Lung (tissue), 11 donors: ENCODE measurements at regions not wholly inside any gene's neighbourhood (a gene's known extent, or its start where the extent isn't known, plus 50 kb on each side); places are given as distances from the start of the nearest gene placed in this dataset.
"Not testable (repeated sequence)": the region's sequence is repeated elsewhere in the genome, so short reads cannot be mapped to it uniquely, and the experiment has no call there.

Experiments used
- ATAC-seq: fragments of 200-7000 bp; cut with Tn5 transposase; one replicate; pipeline ENCODE4 v1.9.1; 2020; ENCODE audit warnings: moderate number of reproducible peaks; ENCODE audit not compliant: insufficient read depth, low FRiP score
- DNase-seq, 3 donors: peaks; one replicate each; pipeline ENCODE4 v3.0.0-alpha.2; 2013 to 2017
- H3K27ac ChIP-seq, 2 donors: one replicate each; pipeline ENCODE4 v1.5.1; 2013; ENCODE audit warnings: mild to moderate bottlenecking in 2 of 2, moderate library complexity in 2 of 2, control low read depth in 1 of 2, inconsistent platforms in 1 of 2, low read depth in 1 of 2, low read length in 1 of 2
- H3K27me3 ChIP-seq, 3 donors: one replicate each; pipeline ENCODE4 v1.5.1; 2013; ENCODE audit warnings: low read length in 2 of 3; ENCODE audit not compliant: control insufficient read depth in 3 of 3, insufficient read depth in 3 of 3
- H3K36me3 ChIP-seq, 4 donors: one replicate each; pipeline ENCODE4 v1.5.1; 2013; ENCODE audit warnings: low read length in 4 of 4, mild to moderate bottlenecking in 1 of 4, moderate library complexity in 1 of 4; ENCODE audit not compliant: control insufficient read depth in 4 of 4, insufficient read depth in 4 of 4
- H3K4me1 ChIP-seq, 5 donors: one replicate each; pipeline ENCODE4 v1.5.1; 2013; ENCODE audit warnings: low read length in 5 of 5, mild to moderate bottlenecking in 2 of 5, moderate library complexity in 1 of 5; ENCODE audit not compliant: control insufficient read depth in 5 of 5, insufficient read depth in 5 of 5
- H3K4me3 ChIP-seq: one replicate; pipeline ENCODE4 v1.5.1; 2013; ENCODE audit warnings: mild to moderate bottlenecking, control low read depth, moderate library complexity
- H3K9ac ChIP-seq, 2 donors: one replicate each; pipeline ENCODE4 v1.5.1; 2013; ENCODE audit warnings: low read length in 2 of 2, control low read depth in 1 of 2; ENCODE audit not compliant: insufficient read depth in 1 of 2
- H3K9me3 ChIP-seq, 4 donors: one replicate each; pipeline ENCODE4 v1.5.1; 2013; ENCODE audit warnings: low read length in 3 of 4, mild to moderate bottlenecking in 1 of 4, moderate library complexity in 1 of 4; ENCODE audit not compliant: control insufficient read depth in 4 of 4, insufficient read depth in 3 of 4
- WGBS, 2 donors: extraction: QIAGEN DNeasy Blood & Tissue Kit; methylation state at CpG; one replicate each; pipeline ENCODE4 v1.1.7; 2013; 5-methylcytosine and 5-hydroxymethylcytosine counted together
- TF ChIP-seq, protein P1 (sequence below): IDR thresholded peaks from 2 replicates; pipeline ENCODE4 v1.5.1; 2012; ENCODE audit warnings: mild to moderate bottlenecking; ENCODE audit errors: control extremely low read depth, extremely low read depth
- donor health status: control.
- donor health status: control.
- donor health status: Bipolar disorder and iron deficiency.
- donor health status: healthy.
- donor health status: DM: yes; HTN: yes; CAD: no.

DNA sequence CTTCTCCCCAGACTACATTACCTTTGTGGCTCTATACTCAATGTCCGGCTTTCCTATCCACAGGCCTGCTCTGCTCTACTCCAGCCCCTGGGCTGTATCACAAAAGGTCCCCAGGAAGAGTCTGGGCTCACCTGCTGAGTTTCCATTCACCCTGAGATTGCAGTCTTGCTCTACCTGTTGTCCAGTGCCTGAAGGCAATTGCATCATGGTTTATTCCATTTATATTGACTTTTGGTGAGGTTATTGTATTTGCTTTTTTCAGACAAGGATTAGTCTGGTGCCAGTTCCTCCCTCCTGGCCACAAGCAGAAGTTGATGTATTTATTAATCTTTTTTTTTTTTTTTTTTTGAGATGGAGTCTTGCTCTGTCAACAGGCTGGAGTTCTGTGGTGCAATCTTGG, 273.1 kb downstream of the XPNPEP1 start:
- H3K27ac ChIP-seq, result no peak overlapping the region
- H3K27me3 ChIP-seq, result no peaks in the 10 kb centered on the region
- TF ChIP-seq, protein P1, sequence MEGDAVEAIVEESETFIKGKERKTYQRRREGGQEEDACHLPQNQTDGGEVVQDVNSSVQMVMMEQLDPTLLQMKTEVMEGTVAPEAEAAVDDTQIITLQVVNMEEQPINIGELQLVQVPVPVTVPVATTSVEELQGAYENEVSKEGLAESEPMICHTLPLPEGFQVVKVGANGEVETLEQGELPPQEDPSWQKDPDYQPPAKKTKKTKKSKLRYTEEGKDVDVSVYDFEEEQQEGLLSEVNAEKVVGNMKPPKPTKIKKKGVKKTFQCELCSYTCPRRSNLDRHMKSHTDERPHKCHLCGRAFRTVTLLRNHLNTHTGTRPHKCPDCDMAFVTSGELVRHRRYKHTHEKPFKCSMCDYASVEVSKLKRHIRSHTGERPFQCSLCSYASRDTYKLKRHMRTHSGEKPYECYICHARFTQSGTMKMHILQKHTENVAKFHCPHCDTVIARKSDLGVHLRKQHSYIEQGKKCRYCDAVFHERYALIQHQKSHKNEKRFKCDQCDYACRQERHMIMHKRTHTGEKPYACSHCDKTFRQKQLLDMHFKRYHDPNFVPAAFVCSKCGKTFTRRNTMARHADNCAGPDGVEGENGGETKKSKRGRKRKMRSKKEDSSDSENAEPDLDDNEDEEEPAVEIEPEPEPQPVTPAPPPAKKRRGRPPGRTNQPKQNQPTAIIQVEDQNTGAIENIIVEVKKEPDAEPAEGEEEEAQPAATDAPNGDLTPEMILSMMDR, result no peak
- no peak for DNase-seq
- no peak overlapping the region for H3K4me3 ChIP-seq
- H3K9me3 ChIP-seq, result peaks cover 0 to 4% (median 0%) of the 10 kb centered on the region in 4 donors
- no peak overlapping the region for H3K9ac ChIP-seq
- WGBS, 2 donors, result 79 to 82% methylated on average over 1 of the region's 1 CpG
- ATAC-seq, result no peak
- no peaks in the 10 kb centered on the region for H3K4me1 ChIP-seq
- H3K36me3 ChIP-seq, result no peaks in the 10 kb centered on the region

DNA sequence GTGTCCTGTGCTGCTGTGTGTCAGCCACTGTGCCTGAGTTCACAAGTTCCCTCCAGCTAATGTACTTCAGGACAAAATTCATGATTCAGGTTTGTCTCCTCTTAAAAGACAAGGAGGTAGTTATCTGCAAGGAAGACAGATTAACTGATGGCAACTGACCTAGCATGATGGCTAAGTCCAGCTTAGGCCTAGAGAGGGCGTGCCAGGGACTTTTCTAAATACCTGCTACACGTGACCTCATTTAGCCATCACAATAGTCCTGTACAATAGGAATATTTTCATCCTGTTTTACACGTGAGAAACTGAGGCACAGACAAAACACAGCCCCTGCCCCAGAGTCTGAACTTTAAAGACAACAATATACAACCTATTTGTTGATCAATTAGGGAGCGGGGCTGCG, 275.7 kb downstream of the XPNPEP1 start:
- Histone ChIP-seq H3K36me3 (no peaks in the 10 kb centered on the region), H3K4me3 (no peak overlapping the region), H3K4me1 (no peaks in the 10 kb centered on the region), H3K9ac (no peak overlapping the region), H3K27ac (no peak overlapping the region), H3K9me3 (peaks cover 0 to 4% (median 0%) of the 10 kb centered on the region in 4 donors), H3K27me3 (no peaks in the 10 kb centered on the region)
- ATAC-seq (no peak), DNase-seq (no peak)
- 60 to 69% methylated on average over 5 of the region's 5 CpGs for WGBS, 2 donors
- TF ChIP-seq, protein P1, result no peak

DNA sequence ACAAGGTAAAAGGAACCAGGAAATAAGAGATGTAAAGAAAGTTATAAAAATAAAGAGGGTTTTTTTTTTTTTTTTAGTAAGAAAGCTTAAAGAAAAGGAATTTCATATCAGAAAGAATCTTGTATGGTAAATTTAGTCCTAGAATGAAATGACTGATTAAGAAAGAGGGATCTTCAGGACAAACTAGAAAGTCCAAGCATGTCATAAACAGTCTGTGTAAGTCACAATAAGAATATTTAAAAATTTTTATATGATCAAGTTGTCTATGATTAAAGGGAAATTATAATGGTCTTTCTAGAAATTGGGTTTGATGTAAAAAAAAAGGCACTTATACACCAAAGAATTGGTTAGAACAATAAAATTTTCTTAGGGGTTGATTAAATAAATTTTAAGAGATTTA, 289.5 kb downstream of the XPNPEP1 start:
- H3K27ac ChIP-seq, result no peak overlapping the region
- H3K36me3 ChIP-seq, result no peaks in the 10 kb centered on the region
- DNase-seq (no peak), ATAC-seq (no peak)
- H3K27me3 ChIP-seq, result no peaks in the 10 kb centered on the region
- H3K4me3 ChIP-seq, result no peak overlapping the region
- no peaks in the 10 kb centered on the region for H3K9me3 ChIP-seq
- TF ChIP-seq, protein P1, result no peak
- no peaks in the 10 kb centered on the region for H3K4me1 ChIP-seq
- no peak overlapping the region for H3K9ac ChIP-seq

DNA sequence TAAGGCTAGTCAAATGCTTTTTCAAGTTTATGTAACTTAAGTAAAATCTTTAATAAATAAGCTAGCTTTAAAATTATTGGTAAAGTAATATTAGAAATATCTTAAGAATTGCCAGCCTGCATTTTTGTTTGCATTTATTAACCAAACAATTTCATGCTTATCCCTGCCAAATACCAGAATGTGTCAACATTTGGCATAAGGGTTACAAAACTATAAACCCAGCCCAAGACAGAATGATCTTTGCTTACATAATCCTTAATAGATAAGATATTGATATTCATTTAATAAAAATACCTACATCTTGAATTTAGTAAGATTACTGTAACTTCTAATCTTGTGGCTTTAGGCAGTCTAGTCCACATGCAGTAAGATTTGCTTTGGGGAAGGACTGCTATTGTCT, 290.3 kb downstream of the XPNPEP1 start:
- DNase-seq, ATAC-seq, H3K27me3 ChIP-seq: not testable (repeated sequence)

More for the DNA sequence above, 290.3 kb downstream of the XPNPEP1 start:
- H3K9ac ChIP-seq, H3K36me3 ChIP-seq, H3K4me1 ChIP-seq, H3K4me3 ChIP-seq, H3K9me3 ChIP-seq, H3K27ac ChIP-seq: not testable (repeated sequence)
